Osteocyte (in vitro differentiated cells): ENCODE measurements at regions not wholly inside any gene's neighbourhood (a gene's known extent, or its start where the extent isn't known, plus 50 kb on each side); places are given as distances from the start of the nearest gene placed in this dataset.

Experiments used
- DNase-seq: peaks from one replicate; pipeline ENCODE4 v3.0.0; 2021; ENCODE audit warnings: mixed read lengths; ENCODE audit not compliant: unreplicated experiment; ENCODE audit errors: extremely low spot score
- H3K27ac Mint-ChIP-seq: one replicate; pipeline ENCODE4 v1.8.0; 2021; ENCODE audit warnings: mild to moderate bottlenecking, mixed read lengths; ENCODE audit not compliant: unreplicated experiment
- H3K27me3 Mint-ChIP-seq: one replicate; pipeline ENCODE4 v1.8.0; 2021; ENCODE audit warnings: mixed read lengths; ENCODE audit not compliant: unreplicated experiment
- H3K36me3 Mint-ChIP-seq: one replicate; pipeline ENCODE4 v1.8.0; 2021; ENCODE audit warnings: mixed read lengths; ENCODE audit not compliant: unreplicated experiment
- H3K4me1 Mint-ChIP-seq: one replicate; pipeline ENCODE4 v1.8.0; 2021; ENCODE audit warnings: mixed read lengths; ENCODE audit not compliant: unreplicated experiment
- H3K4me3 Mint-ChIP-seq: one replicate; pipeline ENCODE4 v1.8.0; 2021; ENCODE audit warnings: mild to moderate bottlenecking, moderate library complexity, mixed read lengths; ENCODE audit not compliant: unreplicated experiment
- H3K9me3 Mint-ChIP-seq: one replicate; pipeline ENCODE4 v1.8.0; 2021; ENCODE audit warnings: mixed read lengths; ENCODE audit not compliant: unreplicated experiment
- CTCF ChIP-seq: fragments of 200-600 bp; sonication (generic); IDR thresholded peaks from 2 replicates; pipeline ENCODE4 v1.5.0; 2021; ENCODE audit warnings: antibody characterized with exemption, mild to moderate bottlenecking, moderate library complexity

GRCh38 chr12:105814283-105814682, 324.5 kb downstream of the NUAK1 start:
- no peaks in the 10 kb centered on the region for H3K27me3 Mint-ChIP-seq
- H3K4me1 Mint-ChIP-seq = peaks cover 28% of the 10 kb centered on the region
- no peak overlapping the region for H3K27ac Mint-ChIP-seq
- no peaks in the 10 kb centered on the region for H3K36me3 Mint-ChIP-seq
- no peak for DNase-seq
- no peak overlapping the region for H3K4me3 Mint-ChIP-seq
- TF ChIP-seq CTCF = no peak
- no peaks in the 10 kb centered on the region for H3K9me3 Mint-ChIP-seq

- DNase-seq = no peak
- H3K4me3 Mint-ChIP-seq = no peak overlapping the region
- H3K27ac Mint-ChIP-seq = no peak overlapping the region
- no peak for TF ChIP-seq CTCF
- H3K36me3 Mint-ChIP-seq = no peaks in the 10 kb centered on the region
- H3K27me3 Mint-ChIP-seq = no peaks in the 10 kb centered on the region
- H3K4me1 Mint-ChIP-seq = peaks cover 23% of the 10 kb centered on the region
- no peaks in the 10 kb centered on the region for H3K9me3 Mint-ChIP-seq
Observed at GRCh38 chr12:105819549-105819948, 319.2 kb downstream of the NUAK1 start.

- Mint-ChIP-seq H3K9me3 (no peaks in the 10 kb centered on the region), H3K27me3 (no peaks in the 10 kb centered on the region), H3K4me1 (peaks cover 23% of the 10 kb centered on the region), H3K4me3 (no peak overlapping the region), H3K27ac (no peak overlapping the region), H3K36me3 (no peaks in the 10 kb centered on the region)
- DNase-seq = no peak
- no peak for TF ChIP-seq CTCF
Observed at GRCh38 chr12:105820429-105821125, 318.2 kb downstream of the NUAK1 start.

- DNase-seq = no peak
Observed at GRCh38 chr12:105822131-105823105, 316.3 kb downstream of the NUAK1 start.

More at GRCh38 chr12:105822131-105823105, 316.3 kb downstream of the NUAK1 start:
- TF ChIP-seq CTCF = no peak
- Mint-ChIP-seq H3K4me3 (no peak overlapping the region), H3K27me3 (no peaks in the 10 kb centered on the region), H3K9me3 (no peaks in the 10 kb centered on the region), H3K4me1 (peaks cover 23% of the 10 kb centered on the region), H3K27ac (no peak overlapping the region), H3K36me3 (peaks cover 2% of the 10 kb centered on the region)
